ENCODE measurements at regions not wholly inside any gene's neighbourhood (a gene's known extent, or its start where the extent isn't known, plus 50 kb on each side); places are given as distances from the start of the nearest gene placed in this dataset.

DNA sequence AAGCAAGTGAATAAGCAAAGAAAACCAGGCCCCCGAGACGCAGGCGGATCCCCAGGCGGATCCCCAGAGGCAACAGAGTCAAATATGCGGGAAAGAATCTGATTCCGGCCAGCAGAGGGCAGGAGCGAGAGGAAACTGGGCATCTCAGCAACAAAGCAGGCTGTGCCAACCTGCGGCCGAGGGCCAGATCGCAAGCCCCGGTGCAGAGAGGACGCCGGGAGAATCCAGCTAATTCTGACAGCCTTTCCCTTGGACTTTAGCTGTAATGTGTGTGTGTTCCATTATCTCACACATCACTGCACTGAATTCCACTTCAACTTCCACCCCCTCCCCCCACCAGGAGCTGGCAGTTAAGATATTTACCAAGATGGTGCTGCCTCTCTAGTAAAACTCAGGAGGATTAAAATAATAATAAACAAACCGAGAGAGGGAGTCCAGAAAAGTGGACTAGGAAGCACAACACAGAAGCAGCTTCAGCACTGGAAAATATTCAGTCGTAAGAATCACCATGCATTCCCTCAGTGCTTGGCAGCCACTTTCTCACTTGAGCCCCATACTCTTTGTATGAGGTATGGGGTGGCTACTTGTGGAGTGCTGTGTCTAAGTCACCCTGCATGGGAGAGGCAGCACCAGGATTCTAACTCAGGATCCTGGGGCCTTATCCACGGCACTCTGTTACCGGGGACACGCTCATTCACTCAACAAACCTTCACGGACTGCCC, 66.2 kb upstream of the SNX9 start:
- DNase-seq (peak; percentile 86), ATAC-seq (peak; percentile 13)

DNA sequence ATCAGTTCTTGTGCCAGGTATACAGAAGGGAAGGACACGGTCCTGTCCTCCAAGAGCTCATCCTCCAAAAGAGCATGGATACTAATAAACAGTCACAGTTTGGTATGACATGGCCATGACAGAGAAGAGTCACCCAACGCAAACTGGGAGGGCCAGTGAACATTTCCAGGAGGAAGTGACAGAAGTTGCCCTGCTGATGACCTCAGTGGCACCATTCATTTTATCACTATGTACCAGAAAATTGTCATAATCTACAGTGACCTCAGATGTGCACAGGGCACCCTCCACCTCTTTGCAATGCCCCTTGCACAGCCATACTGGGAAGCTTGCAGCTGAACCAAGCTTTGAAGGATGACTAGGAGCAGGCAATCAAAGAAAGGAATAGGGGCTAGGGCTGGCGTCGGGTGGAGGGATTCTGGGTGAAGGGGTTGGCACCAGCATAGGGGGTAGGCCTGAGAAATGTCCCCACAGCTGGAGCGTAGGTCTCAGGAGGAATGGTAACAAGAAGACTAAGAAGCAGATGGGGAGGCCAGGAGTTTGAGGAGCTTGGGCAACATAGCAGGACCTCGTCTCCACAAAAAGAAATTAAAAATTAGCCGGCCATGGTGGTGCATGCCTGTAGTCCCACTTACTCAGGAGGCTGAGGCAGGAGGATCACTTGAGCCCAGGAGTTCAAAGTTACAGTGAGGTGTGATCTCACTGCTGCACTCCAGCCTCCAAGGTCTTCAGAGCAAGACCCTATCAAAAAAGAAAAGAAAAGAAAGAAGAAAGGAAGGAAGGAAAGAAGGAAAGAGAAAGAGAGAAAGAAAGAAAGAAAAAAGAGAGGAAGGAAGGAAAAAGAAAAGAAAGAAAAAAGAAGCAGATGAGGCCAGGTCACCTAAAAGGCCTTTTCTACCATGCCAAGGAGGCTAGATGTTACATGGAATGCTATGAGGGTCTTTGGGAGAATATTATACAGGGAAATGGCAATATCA, 65.3 kb upstream of the SNX9 start:
- DNase-seq = no peak
- ATAC-seq = no peak

DNA sequence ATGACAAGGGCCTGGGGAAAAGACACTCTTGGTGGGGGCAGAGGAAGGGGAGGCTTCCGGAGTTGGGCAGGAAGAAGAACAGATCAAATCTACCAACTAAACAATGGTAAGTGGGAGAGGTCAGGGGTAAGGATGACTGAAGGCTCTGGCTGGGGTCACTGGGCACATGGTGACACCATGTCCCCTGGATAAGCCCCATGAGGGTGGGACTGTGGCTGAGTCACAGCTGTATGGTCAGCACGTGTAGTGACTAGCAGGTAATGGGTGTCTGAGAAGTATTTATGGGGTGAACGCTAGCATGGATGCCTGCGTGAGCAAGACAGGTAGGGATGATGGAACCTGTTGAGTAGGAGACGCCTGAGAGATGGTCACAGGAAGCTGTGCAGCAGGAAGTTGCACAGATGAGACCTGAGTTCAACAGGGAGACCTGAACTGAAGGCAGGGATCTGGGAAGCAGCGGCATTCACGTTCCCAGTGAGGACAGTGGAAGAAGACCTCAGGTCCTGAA, 64.5 kb upstream of the SNX9 start:
- ATAC-seq = no peak
- no peak for DNase-seq

DNA sequence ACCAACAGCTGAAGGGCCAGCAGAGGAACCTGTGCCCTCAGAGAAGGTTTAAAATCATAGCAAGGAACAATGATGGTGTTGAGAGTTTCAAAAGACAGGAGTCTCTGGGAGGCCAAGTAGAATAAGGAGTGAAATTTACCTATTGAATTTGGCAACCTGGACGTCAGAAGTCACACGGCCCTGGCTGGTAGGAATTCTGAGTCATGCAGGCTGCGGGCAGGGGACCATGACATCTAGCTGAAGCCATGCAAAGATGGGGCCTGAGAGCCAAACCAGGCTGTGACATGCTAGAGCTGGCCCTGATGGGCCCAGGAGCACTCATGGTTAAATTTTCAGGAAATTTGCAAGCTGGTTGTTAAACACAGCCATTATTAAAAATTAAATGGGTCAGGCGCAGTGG, 64.0 kb upstream of the SNX9 start:
- DNase-seq (no peak), ATAC-seq (no peak)

DNA sequence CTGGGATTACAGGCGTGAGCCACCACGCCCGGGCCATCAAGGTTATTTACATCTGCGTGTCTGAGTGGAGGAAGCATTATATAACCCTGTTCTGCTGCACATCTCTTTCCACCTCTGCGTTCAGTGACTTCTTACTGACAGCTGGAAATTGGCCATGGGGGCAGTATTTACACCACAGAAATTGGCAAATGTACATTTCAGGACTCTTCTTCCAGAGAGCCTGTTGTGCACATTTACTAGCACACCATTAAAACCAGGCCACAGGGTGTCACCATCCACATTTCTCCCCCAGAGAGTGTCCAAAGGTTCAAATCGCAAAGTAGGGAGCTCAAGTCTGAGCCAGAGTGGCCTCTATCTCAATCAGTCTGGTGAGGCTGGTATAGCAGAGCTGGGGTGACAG, 62.9 kb upstream of the SNX9 start:
- ATAC-seq = no peak

DNA sequence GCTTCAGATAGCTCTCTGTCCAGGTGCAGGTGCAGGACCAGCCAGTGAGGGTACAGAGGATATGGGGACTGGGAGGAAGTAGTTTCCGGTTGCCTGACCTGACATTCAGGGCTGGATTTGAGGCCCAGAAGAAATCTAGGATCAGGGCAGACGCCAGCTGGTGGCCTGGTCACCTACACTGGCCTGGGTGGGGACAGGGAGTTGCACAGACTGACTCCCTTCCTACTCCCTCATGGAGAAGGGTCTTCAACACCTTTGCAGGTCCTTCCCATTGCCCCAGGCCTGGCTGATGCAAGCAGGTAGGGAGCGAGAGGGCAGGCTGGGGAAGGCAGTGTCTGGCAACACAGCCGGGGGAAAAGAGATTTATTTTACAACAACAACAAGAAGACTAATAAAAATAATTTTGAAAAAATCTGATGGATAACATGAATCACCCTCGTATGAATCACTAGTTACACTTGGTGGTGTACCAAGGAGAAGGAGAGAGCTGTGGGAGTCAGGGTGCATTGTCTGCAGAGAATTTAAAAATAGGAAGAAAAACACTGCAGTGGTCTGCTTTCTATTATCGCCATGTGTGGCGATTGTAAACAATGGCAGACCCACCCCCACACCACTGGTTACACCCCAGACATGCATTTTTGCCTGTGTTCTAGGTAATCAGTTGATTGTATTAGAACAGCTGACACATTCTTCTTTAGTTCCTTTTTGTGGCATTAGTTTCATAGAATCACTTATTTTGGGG, 62.3 kb upstream of the SNX9 start:
- no peak for DNase-seq
- peak; percentile 10 for ATAC-seq

More for the DNA sequence above, 62.9 kb upstream of the SNX9 start:
- no peak for DNase-seq

DNA sequence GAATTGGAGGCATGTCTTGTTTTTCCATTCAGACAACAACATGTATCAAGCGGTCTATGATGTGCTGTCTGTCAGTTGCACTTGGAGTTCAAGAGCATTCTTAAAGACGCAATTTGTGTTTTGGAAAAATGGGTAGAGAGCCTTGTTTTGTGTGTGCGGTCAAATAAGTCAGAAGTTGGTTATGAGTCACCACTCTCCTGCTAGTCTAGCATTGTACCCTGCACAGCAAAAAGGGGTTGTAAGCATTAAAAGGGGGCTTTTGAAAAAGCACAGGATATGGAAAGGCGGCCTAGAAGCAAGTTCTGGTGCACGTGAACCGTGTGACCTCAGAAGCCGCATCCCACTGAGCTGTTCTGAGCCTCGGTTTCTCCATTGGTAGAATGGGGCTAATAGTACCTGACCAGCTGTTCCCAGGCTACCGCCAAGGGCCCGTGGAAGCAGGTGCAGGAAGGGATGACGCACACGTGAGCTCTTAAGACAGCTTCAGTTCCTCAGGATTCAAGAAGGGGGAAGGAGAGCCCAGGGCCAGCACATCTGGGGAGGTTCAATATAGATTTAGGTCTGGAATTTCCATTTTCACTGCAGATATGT, 61.6 kb upstream of the SNX9 start:
- DNase-seq = peak; percentile 61
- peak; percentile 73 for ATAC-seq

DNA sequence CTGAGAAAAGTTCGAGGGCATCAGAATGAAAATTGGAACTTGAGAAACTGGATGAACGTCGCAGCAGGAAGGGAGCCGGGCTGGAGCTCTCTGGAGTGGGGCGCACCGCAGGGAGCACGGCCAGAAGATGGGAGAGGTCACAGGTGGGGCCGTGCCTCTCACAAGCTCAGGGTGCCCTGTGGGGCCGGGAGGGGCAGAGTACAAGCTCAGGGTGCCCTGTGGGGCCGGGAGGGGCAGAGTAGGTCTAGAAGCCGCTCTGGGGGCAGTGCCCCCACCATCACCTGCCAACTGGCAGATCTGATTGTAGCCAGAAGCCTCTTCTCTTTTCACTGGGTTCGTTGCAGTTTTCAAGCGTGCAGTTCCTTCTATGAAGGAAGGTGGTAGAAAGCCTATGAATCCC, 61.1 kb upstream of the SNX9 start:
- no peak for ATAC-seq
- no peak for DNase-seq

DNA sequence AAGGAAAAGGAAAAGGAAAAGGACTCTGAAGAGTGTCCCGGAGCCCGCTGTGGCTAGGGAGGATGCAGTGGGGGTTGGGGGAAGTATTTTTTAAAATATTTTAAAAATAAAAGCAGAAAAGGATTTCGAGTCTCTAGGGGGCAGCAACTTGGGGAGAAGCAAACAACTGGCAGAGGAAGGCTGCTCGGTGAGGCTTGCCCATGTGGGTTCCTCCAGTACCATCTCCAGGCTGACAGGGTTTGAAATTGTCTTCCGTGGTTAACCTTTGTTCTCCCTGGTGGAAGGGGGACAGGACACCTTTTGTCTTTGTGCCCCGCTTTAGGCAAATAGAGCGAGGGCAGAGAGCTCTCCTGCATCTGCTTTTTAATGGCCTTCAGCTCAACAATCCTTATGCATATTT, 60.4 kb upstream of the SNX9 start:
- DNase-seq (no peak), ATAC-seq (no peak)

DNA sequence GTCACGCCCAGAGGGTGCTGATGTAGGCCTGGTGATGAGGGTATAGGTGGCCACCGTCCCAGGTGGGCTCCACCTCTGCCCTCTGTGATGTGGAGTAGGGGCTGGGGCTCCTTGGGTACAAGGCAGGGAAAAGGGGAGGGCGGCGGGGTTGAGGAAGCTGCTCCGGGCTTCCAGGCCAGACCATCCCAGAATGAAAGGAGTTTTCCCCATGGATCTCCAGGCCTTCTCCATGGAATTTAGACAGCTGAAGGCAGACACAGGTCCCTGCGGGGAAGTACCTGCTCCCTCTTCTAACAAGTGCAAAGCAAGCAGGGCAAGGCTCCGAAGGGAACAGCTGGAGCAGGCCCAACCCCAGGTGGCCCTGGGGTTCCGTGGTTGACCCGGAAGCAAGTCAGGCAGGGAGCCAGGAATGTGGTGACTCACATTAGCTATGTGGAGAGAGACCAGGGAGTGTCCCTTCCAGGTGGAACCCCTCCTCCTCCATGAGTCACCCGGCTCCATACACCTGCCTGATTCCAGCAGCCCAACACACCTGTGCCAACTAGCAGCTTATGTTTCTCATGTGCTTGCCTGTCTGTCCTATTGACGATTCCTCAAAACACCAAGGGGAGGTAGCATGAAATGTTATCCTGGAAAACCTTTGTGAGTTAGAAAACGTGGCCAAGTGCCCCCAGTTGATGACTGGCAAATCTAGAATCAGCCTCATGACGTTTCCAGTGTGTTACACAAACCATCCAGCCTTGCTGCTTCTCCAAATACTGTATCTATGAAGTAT, 59.7 kb upstream of the SNX9 start:
- DNase-seq = no peak
- ATAC-seq = no peak

DNA sequence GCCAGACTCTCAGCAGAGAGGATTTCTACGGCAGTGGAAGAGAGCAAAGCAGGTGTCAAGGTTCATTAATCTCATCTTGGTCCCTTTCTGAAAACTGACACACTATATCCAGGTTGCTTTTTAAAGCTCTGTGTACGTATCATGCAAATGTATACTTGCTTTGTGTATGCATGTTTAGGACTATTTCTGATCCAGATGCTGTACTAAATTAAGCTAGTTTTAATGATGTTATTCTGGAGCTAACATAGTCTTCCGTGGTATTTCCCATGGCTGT, 59.2 kb upstream of the SNX9 start:
- DNase-seq = no peak
- ATAC-seq = no peak

DNA sequence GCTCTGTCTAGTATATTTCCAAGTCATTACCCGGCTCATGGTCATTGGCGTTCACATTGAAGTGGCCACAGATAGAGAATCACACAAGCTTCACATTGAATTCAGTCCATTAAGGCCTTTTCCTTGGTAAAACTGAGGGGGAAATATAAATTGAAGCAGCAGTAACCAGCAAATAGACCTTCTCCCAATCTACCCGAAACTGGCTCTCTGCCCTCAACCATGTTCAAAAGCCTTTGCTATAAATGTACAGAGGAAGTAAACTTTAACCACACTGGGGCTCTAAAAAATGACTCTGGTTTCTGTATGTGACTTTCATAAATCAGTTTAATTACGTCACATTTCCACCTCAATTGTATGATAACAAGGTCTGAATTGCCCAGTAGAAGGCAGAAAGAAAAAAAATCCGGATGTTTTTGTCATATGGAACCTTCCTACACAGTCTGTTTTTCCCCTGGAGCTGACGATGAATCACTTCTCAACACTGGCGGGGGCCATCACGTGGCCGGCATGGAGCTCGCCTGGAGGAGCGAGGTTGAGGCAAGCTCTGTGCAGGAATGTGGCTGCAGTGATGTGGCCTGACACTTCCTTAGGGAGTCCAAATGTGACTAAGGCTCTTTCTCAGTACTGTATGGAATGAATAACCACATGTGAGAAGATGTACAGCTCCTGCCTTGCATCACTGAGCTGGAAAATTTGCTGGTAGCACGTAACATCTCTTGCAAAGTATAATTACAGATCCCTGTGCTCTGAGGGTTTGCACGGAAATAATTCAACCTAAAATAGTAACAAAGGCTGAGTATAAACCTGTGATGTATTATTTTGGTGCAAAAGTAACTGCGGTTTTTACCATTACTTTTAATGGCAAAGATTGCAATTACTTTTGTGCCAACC, 58.6 kb upstream of the SNX9 start:
- DNase-seq (peak; percentile 84), ATAC-seq (peak; percentile 75)

DNA sequence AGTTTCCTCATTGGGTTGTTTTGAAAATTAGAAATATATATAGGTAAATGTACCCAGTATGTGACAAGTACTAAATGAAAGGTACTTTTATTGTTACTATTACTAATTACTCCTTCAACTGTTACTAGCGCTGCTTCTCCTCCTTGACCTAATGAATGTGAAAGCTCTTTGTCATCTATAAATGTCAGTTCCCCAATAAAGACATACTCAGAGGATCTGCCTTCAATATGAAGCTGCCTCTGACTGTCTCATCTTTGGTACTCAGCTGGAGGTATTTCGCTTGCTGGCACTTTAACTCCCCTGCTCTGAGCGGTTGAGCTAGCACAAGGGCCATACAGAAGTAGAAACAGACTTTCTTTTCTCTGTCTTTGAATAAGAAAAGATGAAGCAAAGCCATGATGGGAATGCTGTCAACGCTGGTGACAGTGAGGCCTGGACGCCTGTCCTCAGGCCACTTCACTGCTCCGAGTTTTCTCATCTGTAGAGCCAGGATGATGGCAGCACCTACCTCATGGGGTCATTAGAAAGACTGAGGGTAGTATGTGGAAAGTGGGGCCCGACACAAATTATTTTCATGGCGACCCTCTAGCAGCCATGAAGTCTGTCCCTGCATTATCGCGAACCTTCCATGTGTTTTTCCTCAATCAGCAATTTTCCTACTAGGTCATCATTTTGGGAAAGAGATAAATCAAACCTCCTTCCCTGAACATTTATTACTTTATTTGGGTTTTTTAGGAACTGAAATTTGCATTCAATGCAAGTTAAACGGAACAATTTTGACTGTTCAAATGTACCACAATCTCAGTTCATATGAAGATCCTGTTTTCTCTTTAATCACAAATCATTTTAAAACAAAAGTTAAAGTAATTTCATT, 55.9 kb upstream of the SNX9 start:
- ATAC-seq (no peak), DNase-seq (no peak)

DNA sequence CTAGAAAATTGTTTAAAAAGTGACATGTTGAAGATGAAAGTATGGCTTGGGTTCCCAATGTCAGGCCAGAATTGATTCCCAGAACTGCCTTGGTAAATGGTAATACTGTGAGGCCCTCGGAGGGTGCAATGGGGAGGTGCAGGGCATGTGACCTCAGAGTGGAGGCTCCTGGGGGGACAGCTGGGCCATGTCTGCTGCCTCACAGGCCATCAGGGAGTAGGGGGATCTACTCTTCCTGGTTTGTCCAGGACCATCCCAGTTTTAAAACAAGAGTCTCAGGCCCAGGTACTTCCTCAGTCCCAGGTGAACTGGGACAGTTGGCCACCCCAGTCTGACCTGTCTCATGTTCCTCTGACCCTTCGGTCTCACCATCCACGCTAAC, 55.3 kb upstream of the SNX9 start:
- ATAC-seq (no peak), DNase-seq (no peak)

DNA sequence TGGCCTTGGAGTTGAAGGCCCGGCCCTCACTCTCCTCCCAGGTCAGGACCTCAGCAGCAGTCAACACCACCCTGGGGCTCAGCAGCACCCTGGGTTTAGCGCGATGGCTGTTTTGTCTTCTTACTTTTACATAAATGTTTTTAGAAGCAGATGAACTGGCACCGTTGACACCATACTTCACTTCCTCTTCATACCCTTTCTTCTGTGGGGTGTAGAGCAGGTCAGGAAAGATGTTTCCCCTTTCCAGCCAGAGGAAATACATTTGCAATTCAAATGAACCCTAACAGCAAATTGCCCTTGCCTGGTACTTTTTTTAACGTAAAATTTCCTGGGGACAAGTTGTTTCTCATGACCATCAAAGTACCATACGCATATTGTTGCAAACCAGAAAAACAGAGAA, 54.7 kb upstream of the SNX9 start:
- no peak for DNase-seq
- no peak for ATAC-seq

DNA sequence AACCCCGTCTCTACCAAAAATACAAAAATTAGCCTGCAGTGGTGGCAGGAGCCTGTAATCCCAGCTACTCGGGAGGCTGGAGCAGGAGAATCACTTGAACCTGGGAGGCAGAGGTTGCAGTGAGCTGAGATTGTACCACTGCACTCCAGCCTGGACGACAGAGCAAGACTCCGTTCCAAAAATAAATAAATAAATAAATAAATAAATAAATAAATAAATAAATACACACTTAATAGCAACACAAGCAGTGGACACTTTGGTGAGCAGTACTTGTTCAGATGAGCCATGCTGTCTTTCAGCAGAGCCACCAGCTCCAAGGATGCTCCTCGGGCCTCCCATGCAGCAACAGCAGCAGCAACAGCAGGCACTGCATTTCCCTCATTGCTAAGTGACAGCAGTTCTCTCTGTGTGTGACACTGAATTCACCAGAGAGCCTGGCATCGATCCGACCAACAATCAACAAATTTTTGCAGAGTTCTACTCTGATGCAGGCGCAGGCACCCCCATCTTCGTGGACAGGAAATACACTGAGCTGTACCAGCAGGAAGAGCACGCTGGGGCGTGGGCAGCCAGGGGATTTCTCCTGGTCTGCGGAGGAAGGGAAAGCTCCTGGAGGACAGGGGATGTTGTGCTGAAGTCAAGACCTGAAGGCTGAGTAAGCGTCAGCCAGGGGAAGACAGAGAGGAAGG, 54.0 kb upstream of the SNX9 start:
- ATAC-seq (no peak), DNase-seq (no peak)

DNA sequence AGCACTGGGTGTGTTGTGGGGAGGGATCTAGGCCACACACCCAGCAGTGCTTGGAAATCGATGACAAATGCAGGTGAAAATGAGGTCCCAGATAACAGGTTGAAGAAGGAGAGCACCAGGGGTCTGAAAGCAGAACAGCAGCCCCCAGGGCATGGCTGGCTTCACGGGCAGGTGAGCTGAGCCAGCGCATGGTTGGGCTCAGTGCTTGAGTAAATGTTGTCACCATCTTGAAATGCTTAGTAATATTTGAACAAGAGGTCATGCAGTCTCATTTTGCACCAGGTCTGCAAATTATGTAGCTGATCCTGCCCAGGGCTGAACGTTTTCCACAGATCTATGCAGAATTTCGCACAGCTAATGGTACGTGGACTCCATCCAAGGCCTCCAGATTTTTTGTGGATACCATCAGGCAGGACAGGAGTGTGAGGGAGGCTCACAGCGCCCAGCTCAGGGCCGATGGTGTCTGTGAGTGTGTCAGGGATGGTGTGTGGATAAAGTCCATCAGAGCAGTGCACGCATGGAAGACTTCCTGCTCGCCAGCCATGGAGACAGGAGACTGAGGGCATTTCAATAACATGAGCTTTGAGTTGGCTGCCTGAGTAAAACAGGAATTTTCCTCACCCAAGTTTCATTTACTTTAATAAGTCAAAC, 53.1 kb upstream of the SNX9 start:
- DNase-seq (no peak), ATAC-seq (no peak)

DNA sequence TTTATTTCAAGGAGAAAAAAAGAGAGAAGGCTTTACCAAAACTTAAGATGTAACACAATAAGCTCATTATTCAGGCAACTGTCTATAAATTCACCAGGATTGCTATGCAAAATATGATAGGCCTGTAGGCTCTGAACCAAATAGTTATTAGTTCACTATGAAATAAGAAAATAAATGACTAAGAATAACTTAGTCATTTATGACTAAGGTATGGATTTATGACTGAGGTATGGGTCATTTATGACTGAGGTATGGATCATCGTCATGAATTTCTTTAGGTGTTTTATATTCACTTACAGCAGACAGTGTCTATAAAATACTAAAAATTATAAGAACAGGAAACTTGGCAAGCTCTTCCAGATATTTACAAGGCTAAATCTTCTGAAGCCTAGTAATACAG, 52.1 kb upstream of the SNX9 start:
- no peak for DNase-seq
- ATAC-seq = no peak

DNA sequence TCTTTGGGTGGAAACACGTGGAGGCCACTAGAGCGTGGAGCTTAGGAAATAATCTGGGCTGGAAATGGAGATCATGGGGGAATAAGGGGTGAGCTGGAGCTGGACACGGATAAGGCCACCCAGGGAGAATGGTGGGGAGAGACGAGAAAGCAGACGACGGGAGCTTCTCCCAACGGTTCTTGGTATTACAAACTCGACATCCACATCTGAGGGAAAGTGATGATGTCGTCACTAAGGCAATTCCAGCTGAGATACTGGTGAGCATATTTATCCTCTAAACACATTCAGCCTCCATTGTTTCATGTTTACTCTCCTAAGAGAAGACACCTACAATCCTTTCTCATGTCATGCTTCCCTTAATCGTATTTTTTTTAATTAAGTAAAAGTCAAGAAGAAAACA, 50.2 kb upstream of the SNX9 start:
- DNase-seq = no peak
- ATAC-seq = no peak

Measured in stimulated activated naive CD8-positive, alpha-beta T cell treated with anti-CD3 and anti-CD28 coated beads, Interleukin-15, Interleukin-2, amounts not matched to agents 100 U/mL and 50 U/mL, for 24 hours (primary cell).